DND-41 (cell line): ENCODE measurements at regions not wholly inside any gene's neighbourhood (a gene's known extent, or its start where the extent isn't known, plus 50 kb on each side); places are given as distances from the start of the nearest gene placed in this dataset.

Source experiments
- ATAC-seq: fragments of 200-7000 bp; cut with Tn5 transposase; 3 replicates; pipeline ENCODE4 v1.9.1; 2021; ENCODE audit warnings: low read depth; ENCODE audit not compliant: insufficient read depth
- DNase-seq: peaks from one replicate; pipeline ENCODE4 v3.0.0-alpha.2; 2020
- H2AFZ ChIP-seq: 2 replicates; pipeline ENCODE4 v1.6.0; 2012; ENCODE audit warnings: low read depth, low read length
- H3K27ac ChIP-seq: 2 replicates; pipeline ENCODE4 v1.5.1; 2012; ENCODE audit warnings: low read length, inconsistent platforms
- H3K27me3 ChIP-seq: fragments of 200-600 bp; sonication (generic); 2 replicates; pipeline ENCODE4 v1.6.0; 2012; ENCODE audit warnings: low read length, mild to moderate bottlenecking, inconsistent platforms; ENCODE audit not compliant: insufficient read depth, poor library complexity
- H3K36me3 ChIP-seq: 2 replicates; pipeline ENCODE4 v1.5.1; 2012; ENCODE audit warnings: low read length, inconsistent platforms; ENCODE audit not compliant: insufficient read depth
- H3K4me1 ChIP-seq: 2 replicates; pipeline ENCODE4 v1.5.1; 2012; ENCODE audit warnings: mild to moderate bottlenecking, low read length; ENCODE audit not compliant: insufficient read depth
- H3K4me2 ChIP-seq: 2 replicates; pipeline ENCODE4 v1.6.0; 2012; ENCODE audit warnings: mild to moderate bottlenecking, moderate library complexity, low read length, inconsistent platforms; ENCODE audit not compliant: insufficient read depth
- H3K4me3 ChIP-seq, 2 experiments: fragments of 200-600 bp in 1 of 2; shearing (Covaris generic) in 1 of 2; 2 replicates each; pipeline ENCODE4 v1.5.1; 2012 to 2016; ENCODE audit warnings: inconsistent platforms in 2 of 2, low read length in 2 of 2, mild to moderate bottlenecking in 2 of 2, low read depth in 1 of 2, moderate library complexity in 1 of 2
- H3K79me2 ChIP-seq: 2 replicates; pipeline ENCODE4 v1.6.0; 2012; ENCODE audit warnings: low read length, inconsistent platforms; ENCODE audit not compliant: insufficient read depth
- H3K9ac ChIP-seq: 2 replicates; pipeline ENCODE4 v1.6.0; 2012; ENCODE audit warnings: low read depth, mild to moderate bottlenecking, inconsistent platforms, low read length, moderate library complexity
- H3K9me3 ChIP-seq: 2 replicates; pipeline ENCODE4 v1.5.1; 2012; ENCODE audit warnings: low read length, moderate library complexity, mild to moderate bottlenecking, inconsistent platforms; ENCODE audit not compliant: insufficient read depth, severe bottlenecking
- H4K20me1 ChIP-seq: 2 replicates; pipeline ENCODE4 v1.6.0; 2012; ENCODE audit warnings: low read length; ENCODE audit not compliant: insufficient read depth
- EZH2 ChIP-seq: IDR thresholded peaks from 3 replicates; pipeline ENCODE4 v1.6.1; 2012; ENCODE audit warnings: borderline replicate concordance, low read depth, mild to moderate bottlenecking, moderate library complexity, low read length, inconsistent platforms; ENCODE audit not compliant: severe bottlenecking
- TF ChIP-seq, protein P1 (sequence below): IDR thresholded peaks from 2 replicates; pipeline ENCODE4 v1.5.1; 2012; ENCODE audit warnings: borderline replicate concordance, low read length, moderate library complexity, mild to moderate bottlenecking; ENCODE audit not compliant: poor library complexity, severe bottlenecking; ENCODE audit errors: extremely low read depth

DNA sequence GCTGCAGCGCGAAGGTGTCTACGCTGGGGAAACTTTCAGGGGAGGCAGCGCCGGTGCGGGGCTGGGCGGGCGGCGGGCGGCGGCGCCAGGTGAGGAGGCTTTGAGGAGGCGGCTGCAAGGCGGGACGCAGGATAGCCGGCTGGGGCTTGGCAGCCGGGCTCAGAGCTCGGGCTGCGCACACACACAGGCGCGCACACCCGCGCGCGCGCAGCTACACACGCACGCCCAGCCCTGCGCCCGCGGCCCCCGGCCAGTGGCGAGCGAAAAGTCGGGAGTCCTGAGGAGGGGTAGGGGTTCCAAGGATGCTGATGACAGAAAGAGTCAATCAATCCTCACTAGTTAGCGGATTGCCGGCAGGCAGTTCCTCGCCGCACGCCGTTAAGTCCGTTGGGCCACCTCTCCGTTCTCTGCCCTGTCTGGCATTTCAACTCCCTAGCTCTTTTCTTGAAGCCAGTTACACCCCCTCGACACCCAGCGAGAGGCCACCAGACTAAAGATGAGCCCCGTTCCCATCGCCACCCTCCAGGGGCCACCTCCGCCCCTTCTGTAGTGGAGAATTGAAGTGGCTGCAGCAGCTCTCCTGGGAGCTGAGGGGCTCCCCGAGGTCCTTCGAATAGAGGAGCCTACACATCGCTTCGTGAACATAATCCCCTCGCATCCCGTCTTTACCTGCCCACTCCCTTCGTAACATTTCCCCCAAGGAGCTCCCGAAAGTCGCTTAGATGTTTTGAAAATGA is 1640.3 kb upstream of the C9orf72 start, which contains the start of gene LINGO2:
LINGO2 (minus strand) TSS at position 185 of the 737 bp plus-strand sequence.
- Histone ChIP-seq H3K79me2 (no peaks in the 10 kb centered on the region), H2AFZ (no peak within 1 kb of the TSS), H3K4me3 (no peak within 1 kb of the TSS), H3K9me3 (no peaks in the 10 kb centered on the region), H3K27ac (no peak within 1 kb of the TSS), H3K4me1 (no peaks in the 10 kb centered on the region), H3K27me3 (no peaks in the 10 kb centered on the region), H3K9ac (no peak within 1 kb of the TSS), H3K36me3 (no peaks in the 10 kb centered on the region), H4K20me1 (no peaks in the 10 kb centered on the region), H3K4me2 (no peak within 1 kb of the TSS)
- ATAC-seq (no peak), DNase-seq (no peak)
- TF ChIP-seq, protein P1, sequence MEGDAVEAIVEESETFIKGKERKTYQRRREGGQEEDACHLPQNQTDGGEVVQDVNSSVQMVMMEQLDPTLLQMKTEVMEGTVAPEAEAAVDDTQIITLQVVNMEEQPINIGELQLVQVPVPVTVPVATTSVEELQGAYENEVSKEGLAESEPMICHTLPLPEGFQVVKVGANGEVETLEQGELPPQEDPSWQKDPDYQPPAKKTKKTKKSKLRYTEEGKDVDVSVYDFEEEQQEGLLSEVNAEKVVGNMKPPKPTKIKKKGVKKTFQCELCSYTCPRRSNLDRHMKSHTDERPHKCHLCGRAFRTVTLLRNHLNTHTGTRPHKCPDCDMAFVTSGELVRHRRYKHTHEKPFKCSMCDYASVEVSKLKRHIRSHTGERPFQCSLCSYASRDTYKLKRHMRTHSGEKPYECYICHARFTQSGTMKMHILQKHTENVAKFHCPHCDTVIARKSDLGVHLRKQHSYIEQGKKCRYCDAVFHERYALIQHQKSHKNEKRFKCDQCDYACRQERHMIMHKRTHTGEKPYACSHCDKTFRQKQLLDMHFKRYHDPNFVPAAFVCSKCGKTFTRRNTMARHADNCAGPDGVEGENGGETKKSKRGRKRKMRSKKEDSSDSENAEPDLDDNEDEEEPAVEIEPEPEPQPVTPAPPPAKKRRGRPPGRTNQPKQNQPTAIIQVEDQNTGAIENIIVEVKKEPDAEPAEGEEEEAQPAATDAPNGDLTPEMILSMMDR = no peak
- TF ChIP-seq EZH2 = no peak

DNA sequence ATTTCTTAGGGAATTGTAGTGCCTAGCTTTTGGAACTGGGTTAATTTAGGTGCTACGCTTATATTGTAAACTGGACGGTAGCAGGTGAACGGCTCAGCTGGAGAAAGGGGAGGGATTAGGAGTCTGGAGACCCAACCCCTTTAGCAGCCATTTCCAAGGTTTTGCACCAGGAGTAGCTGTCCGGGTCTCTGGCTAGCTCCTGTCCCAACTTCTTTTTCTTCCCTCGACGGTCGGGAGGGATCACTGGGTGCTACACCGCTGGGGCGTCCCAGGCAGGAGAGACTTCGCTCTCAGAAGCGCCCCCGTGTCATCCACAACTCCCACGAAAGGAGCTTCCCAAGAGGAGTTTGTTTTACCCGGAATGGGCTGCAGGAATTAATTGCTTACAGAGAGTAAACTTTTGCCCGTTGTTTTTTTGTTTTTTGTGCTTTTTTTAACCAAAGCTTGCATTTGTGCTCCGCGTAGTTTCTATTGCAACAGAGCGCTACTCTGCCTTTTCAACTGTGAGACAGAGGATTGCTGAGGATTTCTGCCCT is 1640.9 kb upstream of the C9orf72 start:
- no peaks in the 10 kb centered on the region for H3K36me3 ChIP-seq
- H3K27me3 ChIP-seq = no peaks in the 10 kb centered on the region
- no peak overlapping the region for H3K9ac ChIP-seq
- no peak for TF ChIP-seq EZH2
- TF ChIP-seq, protein P1 = no peak
- H2AFZ ChIP-seq = no peak overlapping the region
- H3K4me3 ChIP-seq = no peak overlapping the region
- H3K4me1 ChIP-seq = no peaks in the 10 kb centered on the region
- no peaks in the 10 kb centered on the region for H3K79me2 ChIP-seq
- H3K9me3 ChIP-seq = no peaks in the 10 kb centered on the region
- H3K4me2 ChIP-seq = no peak overlapping the region
- no peak for ATAC-seq
- no peak for DNase-seq
- no peak overlapping the region for H3K27ac ChIP-seq
- H4K20me1 ChIP-seq = no peaks in the 10 kb centered on the region

DNA sequence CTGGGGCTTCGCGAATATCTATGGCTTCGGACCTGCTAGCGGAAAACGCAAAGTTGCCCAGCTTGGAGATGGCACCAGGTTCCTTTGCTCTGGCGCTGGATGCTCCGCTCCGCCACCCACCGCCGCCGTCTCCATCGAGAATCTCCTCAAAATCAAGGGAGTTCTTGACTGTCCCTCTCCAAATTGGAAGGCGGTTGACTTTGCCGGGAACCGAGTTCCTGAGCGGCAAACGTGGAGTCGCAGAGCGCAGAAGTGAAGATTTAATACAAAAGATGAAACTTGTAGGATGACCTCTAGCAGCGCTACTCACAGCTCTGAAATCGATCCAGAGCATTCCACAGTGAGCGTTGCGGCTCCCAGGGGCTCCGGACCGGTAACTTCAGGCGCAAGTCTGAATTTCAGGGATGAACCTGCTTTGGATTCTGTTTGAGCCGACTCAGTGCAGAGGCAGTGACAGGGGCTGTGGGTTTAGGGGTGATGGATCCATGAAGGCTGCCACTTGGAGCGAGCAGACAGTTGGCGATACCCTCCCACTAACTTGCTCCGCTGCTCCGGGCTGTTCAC is 1641.5 kb upstream of the C9orf72 start:
- H2AFZ ChIP-seq = no peak overlapping the region
- no peak overlapping the region for H3K4me2 ChIP-seq
- no peaks in the 10 kb centered on the region for H3K79me2 ChIP-seq
- H3K4me1 ChIP-seq = no peaks in the 10 kb centered on the region
- no peaks in the 10 kb centered on the region for H4K20me1 ChIP-seq
- H3K36me3 ChIP-seq = no peaks in the 10 kb centered on the region
- H3K27me3 ChIP-seq = no peaks in the 10 kb centered on the region
- H3K27ac ChIP-seq = no peak overlapping the region
- no peak for DNase-seq
- no peak for ATAC-seq
- TF ChIP-seq, protein P1 = no peak
- TF ChIP-seq EZH2 = no peak
- no peak overlapping the region for H3K9ac ChIP-seq
- H3K4me3 ChIP-seq = no peak overlapping the region
- no peaks in the 10 kb centered on the region for H3K9me3 ChIP-seq
